ENCODE measurements at regions not wholly inside any gene's neighbourhood (a gene's known extent, or its start where the extent isn't known, plus 50 kb on each side); places are given as distances from the start of the nearest gene placed in this dataset.

DNA sequence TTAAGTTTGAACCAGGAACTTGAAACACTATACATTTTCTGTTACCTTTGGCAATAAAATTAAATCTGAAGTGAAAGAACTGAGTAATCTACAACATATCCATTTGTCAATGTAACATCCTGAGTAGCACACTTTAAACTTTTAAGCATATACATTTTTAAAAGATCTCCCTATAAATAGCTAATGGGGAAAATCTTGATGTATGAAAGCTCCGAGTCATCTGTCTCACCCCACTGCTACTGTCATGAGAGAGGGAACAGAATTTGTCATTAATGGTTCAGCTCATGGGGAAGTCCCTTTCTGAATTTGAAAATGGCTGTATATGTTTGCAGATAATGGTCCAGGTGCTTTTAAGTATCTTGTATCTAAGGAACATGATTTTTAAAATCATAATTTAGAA is 55.2 kb upstream of the NOX3 start:
- no peak for DNase-seq
- 27 to 96% (median 64%) methylated on average over 1 of the region's 1 CpG for WGBS, 4 donors
- Histone ChIP-seq H3K4me1 (replicated peaks in 1 of 2) (peaks cover 0 to under 1% of the 10 kb centered on the region in 2 donors), H3K4me3 (no peak overlapping the region), H3K27ac (no peak overlapping the region), H3K9me3 (replicated peaks in 1 of 3) (no peaks in the 10 kb centered on the region), H3K36me3 (replicated peaks in 1 of 2) (no peaks in the 10 kb centered on the region), H3K27me3 (no peaks in the 10 kb centered on the region)
- intact Hi-C loops (cut with DNase I) = no loop called here
- TF ChIP-seq POLR2A (IDR thresholded peaks at IDR 0.05) = no peak
- TF ChIP-seq, protein P1, sequence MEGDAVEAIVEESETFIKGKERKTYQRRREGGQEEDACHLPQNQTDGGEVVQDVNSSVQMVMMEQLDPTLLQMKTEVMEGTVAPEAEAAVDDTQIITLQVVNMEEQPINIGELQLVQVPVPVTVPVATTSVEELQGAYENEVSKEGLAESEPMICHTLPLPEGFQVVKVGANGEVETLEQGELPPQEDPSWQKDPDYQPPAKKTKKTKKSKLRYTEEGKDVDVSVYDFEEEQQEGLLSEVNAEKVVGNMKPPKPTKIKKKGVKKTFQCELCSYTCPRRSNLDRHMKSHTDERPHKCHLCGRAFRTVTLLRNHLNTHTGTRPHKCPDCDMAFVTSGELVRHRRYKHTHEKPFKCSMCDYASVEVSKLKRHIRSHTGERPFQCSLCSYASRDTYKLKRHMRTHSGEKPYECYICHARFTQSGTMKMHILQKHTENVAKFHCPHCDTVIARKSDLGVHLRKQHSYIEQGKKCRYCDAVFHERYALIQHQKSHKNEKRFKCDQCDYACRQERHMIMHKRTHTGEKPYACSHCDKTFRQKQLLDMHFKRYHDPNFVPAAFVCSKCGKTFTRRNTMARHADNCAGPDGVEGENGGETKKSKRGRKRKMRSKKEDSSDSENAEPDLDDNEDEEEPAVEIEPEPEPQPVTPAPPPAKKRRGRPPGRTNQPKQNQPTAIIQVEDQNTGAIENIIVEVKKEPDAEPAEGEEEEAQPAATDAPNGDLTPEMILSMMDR (IDR thresholded peaks at IDR 0.05) = no peak

DNA sequence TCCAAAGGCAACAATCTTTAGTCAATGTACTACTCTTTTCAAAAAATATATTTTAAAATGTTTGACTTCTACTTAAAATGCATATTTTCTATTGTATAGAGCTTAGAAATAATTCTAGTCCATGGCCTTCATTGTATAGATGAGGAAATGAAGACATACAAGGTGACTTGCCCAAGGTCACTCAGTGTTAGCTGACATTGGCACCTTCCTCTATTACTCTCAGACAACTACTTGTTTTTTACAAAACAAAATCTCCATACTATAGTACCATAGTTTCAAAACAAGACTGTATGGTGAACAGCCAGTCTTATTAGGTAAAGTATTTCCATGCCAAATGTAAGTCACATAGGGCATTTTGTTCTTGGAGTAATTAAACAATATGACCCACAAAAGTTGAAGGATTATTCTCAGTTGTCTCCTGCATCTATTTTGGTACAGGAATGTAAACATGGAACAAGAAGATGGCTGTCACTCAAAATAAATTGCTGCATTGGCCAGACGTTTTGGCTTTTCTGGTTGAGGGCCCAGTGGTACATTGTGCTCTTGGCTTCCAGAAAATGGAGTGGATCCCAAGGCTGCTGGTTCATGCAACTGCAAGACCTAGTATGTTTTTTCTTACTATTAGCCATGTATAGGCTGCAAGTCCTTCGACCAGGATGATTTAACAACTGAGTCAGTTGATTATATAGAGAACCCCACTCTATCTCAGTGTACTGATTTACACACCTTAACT is 54.3 kb upstream of the NOX3 start:
- Histone ChIP-seq H3K27me3 (no peaks in the 10 kb centered on the region), H3K27ac (no peak overlapping the region), H3K9me3 (replicated peaks in 1 of 3) (no peaks in the 10 kb centered on the region), H3K36me3 (replicated peaks in 1 of 2) (no peaks in the 10 kb centered on the region), H3K4me1 (replicated peaks in 1 of 2) (peaks cover 8 to 10% of the 10 kb centered on the region in 2 donors), H3K4me3 (no peak overlapping the region)
- 57 to 72% (median 62%) methylated on average over 2 of the region's 2 CpGs for WGBS, 4 donors
- DNase-seq = no peak
- TF ChIP-seq, protein P1 (IDR thresholded peaks at IDR 0.05) = no peak
- no peak for TF ChIP-seq POLR2A (IDR thresholded peaks at IDR 0.05)
- intact Hi-C loops (cut with DNase I) = no loop called here

DNA sequence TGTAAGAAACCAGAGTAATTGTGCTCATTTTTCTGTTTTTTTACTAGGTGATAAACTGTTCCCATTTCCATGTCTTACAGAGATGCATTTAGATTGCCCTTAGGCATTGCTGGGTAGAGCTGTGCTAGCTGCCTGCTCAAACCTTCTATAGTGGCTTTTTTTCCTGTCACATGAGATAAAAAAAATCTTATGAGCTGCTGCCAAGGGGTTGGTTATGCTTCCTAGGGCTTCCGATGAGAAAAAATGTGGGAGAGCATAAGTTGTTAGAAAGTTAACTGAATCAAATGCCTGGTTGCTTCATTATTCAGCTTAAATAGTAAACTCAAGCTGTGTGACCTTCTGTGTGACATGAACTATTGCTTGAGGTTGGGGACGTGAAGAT is 50.0 kb upstream of the NOX3 start:
- WGBS, 4 donors = 22 to 28% (median 26%) methylated on average over 2 of the region's 2 CpGs
- TF ChIP-seq, protein P1 (IDR thresholded peaks at IDR 0.05) = no peak
- TF ChIP-seq POLR2A (IDR thresholded peaks at IDR 0.05) = no peak
- DNase-seq = no peak
- H3K27ac ChIP-seq = peak overlapping the region in 3 of 5 donors; percentile 1 to 67 (median 31)
- H3K36me3 ChIP-seq (replicated peaks in 1 of 2) = no peaks in the 10 kb centered on the region
- H3K9me3 ChIP-seq (replicated peaks in 1 of 3) = no peaks in the 10 kb centered on the region
- peak overlapping the region in 1 of 4 donors; percentile 24 for H3K4me3 ChIP-seq
- intact Hi-C loops (cut with DNase I) = no loop called here
- no peaks in the 10 kb centered on the region for H3K27me3 ChIP-seq
- peaks cover 8 to 12% of the 10 kb centered on the region in 2 donors for H3K4me1 ChIP-seq (replicated peaks in 1 of 2)

MicroRNAs encoded in the stretch of these regions (microRNA counts, 767-probe panel; counts per million panel counts)
- 0 counts per million in 2 donors for microRNA hsa-miR-1202

Small RNA genes lying in the stretch of these regions (microRNA-seq; reads per million reads assigned to microRNA genes)
- gene MIR1202 = 0 reads per million in 3 donors

Small RNA genes lying in the stretch of these regions (small RNA-seq; reads per million reads assigned to genes)
- gene MIR1202 (0 reads per million in 2 donors), gene RNU7-152P (0 reads per million in 2 donors), gene SNORD28B (0 reads per million in 2 donors)
